ENCODE measurements at regions not wholly inside any gene's neighbourhood (a gene's known extent, or its start where the extent isn't known, plus 50 kb on each side); places are given as distances from the start of the nearest gene placed in this dataset.

- Histone ChIP-seq H3K9me1 (ENCODE audit: control insufficient read depth, insufficient read depth, low read length) (no peaks in the 10 kb centered on the region), H3K9me3 (replicated peaks; ENCODE audit: control insufficient read depth, insufficient read depth, low read depth, low read length) (no peaks in the 10 kb centered on the region), H3K27ac (ENCODE audit: extremely low read depth, low read depth, low read length) (no peak overlapping the region), H4K20me1 (replicated peaks; ENCODE audit: control insufficient read depth, insufficient read depth, low read length) (no peaks in the 10 kb centered on the region), H3K79me2 (ENCODE audit: control insufficient read depth, insufficient read depth, low read length) (no peaks in the 10 kb centered on the region), H3K4me3 (no peak overlapping the region), H2AFZ (ENCODE audit: low read depth, low read length) (no peak overlapping the region), H3K27me3 (ENCODE audit: control insufficient read depth in 2 of 2, insufficient read depth in 2 of 2, low read length in 2 of 2) (no peaks in the 10 kb centered on the region), H3K36me3 (ENCODE audit: control insufficient read depth, insufficient read depth, low read length) (no peaks in the 10 kb centered on the region), H3K9ac (ENCODE audit: insufficient read depth in 1 of 2, low read depth in 2 of 2, low read length in 2 of 2) (no peak overlapping the region), H3K4me1 (replicated peaks in 1 of 2; ENCODE audit: control insufficient read depth in 2 of 2, insufficient read depth in 2 of 2, low read length in 2 of 2) (no peaks in the 10 kb centered on the region), H3K4me2 (ENCODE audit: insufficient read depth, low read length) (no peak overlapping the region)
- BruUV-seq (replicated peaks) = no TSS peak
- no peak for DNase-seq (ENCODE audit: extremely low read depth in 1 of 4, low spot score in 3 of 4)
- ATAC-seq = no peak
- in situ Hi-C loops (cut with MboI) = no loop called here
- no peak for TF ChIP-seq ZNF75A (CRISPR knock-in tag; IDR thresholded peaks at IDR 0.05)
- no peak for TF ChIP-seq ZNF695 (CRISPR knock-in tag; IDR thresholded peaks at IDR 0.05)
- no peak for TF ChIP-seq ZKSCAN1 (IDR thresholded peaks at IDR 0.05; ENCODE audit: low read depth, low read length)
- TF ChIP-seq E2F5 (CRISPR knock-in tag; IDR thresholded peaks at IDR 0.05) = no peak
- TF ChIP-seq USF1 (CRISPR knock-in tag; IDR thresholded peaks at IDR 0.05) = no peak
- no peak for TF ChIP-seq HDAC1 (IDR thresholded peaks at IDR 0.05)
- POLR2A ChIA-PET = no interaction called here
- no peak for FAIRE-seq
- 1% methylated on average over 6 of the region's 6 CpGs for WGBS (ENCODE audit: insufficient coverage, low coverage, missing lambda C conversion rate)
- intact Hi-C loops (cut with micrococcal nuclease) = no loop called here
- CTCF ChIA-PET (ENCODE audit: low intra/inter-chr PET ratio) = no interaction called here
Measured at GRCh38 chr3:162740941-162741596, 1244.5 kb downstream of the OTOL1 start.
